ENCODE measurements at regions not wholly inside any gene's neighbourhood (a gene's known extent, or its start where the extent isn't known, plus 50 kb on each side); places are given as distances from the start of the nearest gene placed in this dataset.

DNA sequence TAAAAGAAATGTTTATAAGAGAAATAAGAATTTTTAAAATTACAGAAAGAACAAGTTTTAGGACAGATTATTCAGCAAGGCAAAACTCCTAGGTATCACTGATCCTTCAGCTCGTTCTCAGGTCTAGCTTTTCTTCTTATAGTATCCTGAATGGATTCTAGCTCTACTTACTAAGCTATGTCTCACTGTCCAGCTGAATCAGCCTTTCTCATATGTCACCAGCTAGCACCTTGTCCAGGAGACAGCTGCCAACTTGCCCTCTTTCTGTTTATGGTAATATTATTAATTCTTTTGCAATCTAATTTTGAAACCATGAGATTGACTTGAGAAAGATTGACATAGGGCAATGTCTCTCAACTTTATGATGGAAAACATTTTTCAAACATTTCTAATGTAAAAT is 159.9 kb downstream of the LYPLAL1 start:
- TF ChIP-seq, protein P1, sequence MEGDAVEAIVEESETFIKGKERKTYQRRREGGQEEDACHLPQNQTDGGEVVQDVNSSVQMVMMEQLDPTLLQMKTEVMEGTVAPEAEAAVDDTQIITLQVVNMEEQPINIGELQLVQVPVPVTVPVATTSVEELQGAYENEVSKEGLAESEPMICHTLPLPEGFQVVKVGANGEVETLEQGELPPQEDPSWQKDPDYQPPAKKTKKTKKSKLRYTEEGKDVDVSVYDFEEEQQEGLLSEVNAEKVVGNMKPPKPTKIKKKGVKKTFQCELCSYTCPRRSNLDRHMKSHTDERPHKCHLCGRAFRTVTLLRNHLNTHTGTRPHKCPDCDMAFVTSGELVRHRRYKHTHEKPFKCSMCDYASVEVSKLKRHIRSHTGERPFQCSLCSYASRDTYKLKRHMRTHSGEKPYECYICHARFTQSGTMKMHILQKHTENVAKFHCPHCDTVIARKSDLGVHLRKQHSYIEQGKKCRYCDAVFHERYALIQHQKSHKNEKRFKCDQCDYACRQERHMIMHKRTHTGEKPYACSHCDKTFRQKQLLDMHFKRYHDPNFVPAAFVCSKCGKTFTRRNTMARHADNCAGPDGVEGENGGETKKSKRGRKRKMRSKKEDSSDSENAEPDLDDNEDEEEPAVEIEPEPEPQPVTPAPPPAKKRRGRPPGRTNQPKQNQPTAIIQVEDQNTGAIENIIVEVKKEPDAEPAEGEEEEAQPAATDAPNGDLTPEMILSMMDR (IDR thresholded peaks at IDR 0.05; ENCODE audit: insufficient read depth, low read length, poor library complexity, severe bottlenecking) = no peak
- no peak for TF ChIP-seq EZH2phosphoT487 (conservative IDR thresholded peaks at IDR 0.05; ENCODE audit: low read length)
